Neutrophil (primary cell): ENCODE measurements at regions not wholly inside any gene's neighbourhood (a gene's known extent, or its start where the extent isn't known, plus 50 kb on each side); places are given as distances from the start of the nearest gene placed in this dataset.

Experiments
- H3K27ac ChIP-seq: fragments of 200-600 bp; sonication (generic); 2 replicates; pipeline ENCODE4 v1.5.1; 2016; ENCODE audit warnings: mild to moderate bottlenecking, moderate library complexity
- H3K27me3 ChIP-seq: fragments of 200-600 bp; sonication (generic); 2 replicates; pipeline ENCODE4 v1.6.0; 2016; ENCODE audit warnings: mild to moderate bottlenecking
- H3K36me3 ChIP-seq: fragments of 200-600 bp; sonication (generic); 2 replicates; pipeline ENCODE4 v1.5.1; 2017
- H3K4me1 ChIP-seq, 2 experiments: fragments of 200-600 bp in 1 of 2; sonication (generic) in 1 of 2; 1 replicate in 1 of 2; 2 replicates in 1 of 2; pipeline versions ENCODE4 v1.5.1 to v1.6.1; 2013 to 2016; ENCODE audit warnings: low read depth in 1 of 2, low read length in 1 of 2, mild to moderate bottlenecking in 1 of 2, moderate library complexity in 1 of 2; ENCODE audit not compliant: control insufficient read depth in 1 of 2, insufficient read depth in 1 of 2
- H3K4me3 ChIP-seq, 2 experiments: fragments of 200-600 bp in 1 of 2; sonication (generic) in 1 of 2; 1 replicate in 1 of 2; 2 replicates in 1 of 2; pipeline ENCODE4 v1.5.1; 2013 to 2016; ENCODE audit warnings: low read depth in 1 of 2, low read length in 1 of 2, mild to moderate bottlenecking in 1 of 2, moderate library complexity in 1 of 2
- H3K9me3 ChIP-seq: fragments of 200-600 bp; sonication (generic); 2 replicates; pipeline ENCODE4 v1.5.1; 2016
- CTCF ChIP-seq: fragments of 200-600 bp; sonication (generic); IDR thresholded peaks from 2 replicates; pipeline ENCODE4 v1.5.1; 2016; ENCODE audit warnings: antibody characterized with exemption

GRCh38 chr10:8233049-8233448 lies 178.6 kb downstream of the GATA3 start:
- Histone ChIP-seq H3K27me3 (peaks cover 17% of the 10 kb centered on the region), H3K4me3 (no peak overlapping the region), H3K36me3 (no peaks in the 10 kb centered on the region), H3K27ac (no peak overlapping the region), H3K9me3 (no peaks in the 10 kb centered on the region), H3K4me1 (no peaks in the 10 kb centered on the region)
- no peak for TF ChIP-seq CTCF

- TF ChIP-seq CTCF: no peak
- H3K4me1 ChIP-seq: no peaks in the 10 kb centered on the region
- H3K27ac ChIP-seq: no peak overlapping the region
- H3K27me3 ChIP-seq: peaks cover 24% of the 10 kb centered on the region
- no peak overlapping the region for H3K4me3 ChIP-seq
- no peaks in the 10 kb centered on the region for H3K9me3 ChIP-seq
- no peaks in the 10 kb centered on the region for H3K36me3 ChIP-seq
These were observed 179.4 kb downstream of the GATA3 start for GRCh38 chr10:8233832-8234259.

- no peaks in the 10 kb centered on the region for H3K36me3 ChIP-seq
- no peaks in the 10 kb centered on the region for H3K4me1 ChIP-seq
- no peak overlapping the region for H3K4me3 ChIP-seq
- peaks cover 24% of the 10 kb centered on the region for H3K27me3 ChIP-seq
- no peaks in the 10 kb centered on the region for H3K9me3 ChIP-seq
- TF ChIP-seq CTCF: no peak
- H3K27ac ChIP-seq: no peak overlapping the region
These were observed 181.0 kb downstream of the GATA3 start for GRCh38 chr10:8235253-8236027.

- TF ChIP-seq CTCF: no peak
- peaks cover 24% of the 10 kb centered on the region for H3K27me3 ChIP-seq
- no peak overlapping the region for H3K4me3 ChIP-seq
- H3K9me3 ChIP-seq: no peaks in the 10 kb centered on the region
- H3K27ac ChIP-seq: no peak overlapping the region
- H3K4me1 ChIP-seq: no peaks in the 10 kb centered on the region
- no peaks in the 10 kb centered on the region for H3K36me3 ChIP-seq
These were observed 184.5 kb downstream of the GATA3 start for GRCh38 chr10:8238986-8239385.

GRCh38 chr10:8240861-8241260 lies 186.4 kb downstream of the GATA3 start:
- H3K36me3 ChIP-seq: no peaks in the 10 kb centered on the region
- H3K27me3 ChIP-seq: peaks cover 24% of the 10 kb centered on the region
- no peaks in the 10 kb centered on the region for H3K4me1 ChIP-seq
- no peak overlapping the region for H3K27ac ChIP-seq
- no peaks in the 10 kb centered on the region for H3K9me3 ChIP-seq
- H3K4me3 ChIP-seq: no peak overlapping the region
- TF ChIP-seq CTCF: no peak
